ENCODE measurements at regions not wholly inside any gene's neighbourhood (a gene's known extent, or its start where the extent isn't known, plus 50 kb on each side); places are given as distances from the start of the nearest gene placed in this dataset.

DNA sequence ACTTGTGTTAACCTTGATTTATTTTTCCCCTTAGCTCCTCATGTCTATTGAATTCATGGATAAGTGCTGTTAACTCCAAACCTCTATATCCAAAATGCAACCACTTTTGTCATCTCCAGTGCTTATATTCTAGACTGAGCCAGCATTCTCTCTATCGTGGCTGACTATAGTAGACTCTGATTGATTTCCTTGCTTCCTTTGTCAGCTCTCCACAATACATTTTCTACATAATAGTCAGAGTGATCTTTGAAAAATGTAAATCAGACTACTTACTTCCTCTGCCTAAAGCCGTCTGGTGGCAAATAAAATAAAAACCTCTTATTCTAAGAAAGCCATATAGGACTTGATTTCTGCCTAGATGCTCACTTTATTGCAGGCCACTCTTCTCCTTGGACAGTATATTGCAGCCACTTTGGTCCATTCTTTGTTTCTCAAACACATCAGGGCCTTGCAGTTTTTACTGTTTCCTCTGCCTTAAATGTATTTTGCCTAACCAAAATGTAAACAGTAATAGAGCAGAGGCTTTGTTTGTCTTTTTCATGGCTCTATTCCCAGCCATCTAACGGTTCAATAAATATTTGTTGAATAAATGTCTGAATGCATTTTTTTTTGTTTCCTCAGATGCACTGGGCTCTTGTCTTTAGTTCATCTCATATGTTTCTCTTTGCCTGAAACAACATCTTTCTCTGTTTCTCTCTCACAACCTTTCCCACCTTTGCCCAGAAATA lies 243.6 kb upstream of the CSNK1A1L start:
- TF ChIP-seq EZH2 (IDR thresholded peaks at IDR 0.05; ENCODE audit: borderline replicate concordance) = no peak
- TF ChIP-seq EZH2phosphoT487 (IDR thresholded peaks at IDR 0.05; ENCODE audit: low read depth, severe bottlenecking, unreplicated experiment) = no peak
- TF ChIP-seq, protein P1, sequence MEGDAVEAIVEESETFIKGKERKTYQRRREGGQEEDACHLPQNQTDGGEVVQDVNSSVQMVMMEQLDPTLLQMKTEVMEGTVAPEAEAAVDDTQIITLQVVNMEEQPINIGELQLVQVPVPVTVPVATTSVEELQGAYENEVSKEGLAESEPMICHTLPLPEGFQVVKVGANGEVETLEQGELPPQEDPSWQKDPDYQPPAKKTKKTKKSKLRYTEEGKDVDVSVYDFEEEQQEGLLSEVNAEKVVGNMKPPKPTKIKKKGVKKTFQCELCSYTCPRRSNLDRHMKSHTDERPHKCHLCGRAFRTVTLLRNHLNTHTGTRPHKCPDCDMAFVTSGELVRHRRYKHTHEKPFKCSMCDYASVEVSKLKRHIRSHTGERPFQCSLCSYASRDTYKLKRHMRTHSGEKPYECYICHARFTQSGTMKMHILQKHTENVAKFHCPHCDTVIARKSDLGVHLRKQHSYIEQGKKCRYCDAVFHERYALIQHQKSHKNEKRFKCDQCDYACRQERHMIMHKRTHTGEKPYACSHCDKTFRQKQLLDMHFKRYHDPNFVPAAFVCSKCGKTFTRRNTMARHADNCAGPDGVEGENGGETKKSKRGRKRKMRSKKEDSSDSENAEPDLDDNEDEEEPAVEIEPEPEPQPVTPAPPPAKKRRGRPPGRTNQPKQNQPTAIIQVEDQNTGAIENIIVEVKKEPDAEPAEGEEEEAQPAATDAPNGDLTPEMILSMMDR (IDR thresholded peaks at IDR 0.05; ENCODE audit: poor library complexity) = no peak
- Histone ChIP-seq H3K9me2 (replicated peaks; ENCODE audit: insufficient read depth) (no peaks in the 10 kb centered on the region), H3K4me2 (no peak overlapping the region), H3K36me3 (replicated peaks; ENCODE audit: insufficient read depth, low read depth) (no peaks in the 10 kb centered on the region), H3K9me3 (ENCODE audit: low read depth) (no peaks in the 10 kb centered on the region), H3K27ac (peak overlapping the region; percentile 27), H3K79me2 (no peaks in the 10 kb centered on the region), H4K20me1 (ENCODE audit: insufficient read depth, poor library complexity, severe bottlenecking) (no peaks in the 10 kb centered on the region), H3K4me3 (no peak overlapping the region), H2AFZ (no peak overlapping the region), H3K27me3 (no peaks in the 10 kb centered on the region), H3K4me1 (ENCODE audit: insufficient read depth) (peaks cover 4% of the 10 kb centered on the region)
- DNase-seq (ENCODE audit: low spot score) = no peak
- 55% methylated on average over 3 of the region's 3 CpGs for WGBS (ENCODE audit: low lambda C conversion rate, missing lambda C conversion rate)

DNA sequence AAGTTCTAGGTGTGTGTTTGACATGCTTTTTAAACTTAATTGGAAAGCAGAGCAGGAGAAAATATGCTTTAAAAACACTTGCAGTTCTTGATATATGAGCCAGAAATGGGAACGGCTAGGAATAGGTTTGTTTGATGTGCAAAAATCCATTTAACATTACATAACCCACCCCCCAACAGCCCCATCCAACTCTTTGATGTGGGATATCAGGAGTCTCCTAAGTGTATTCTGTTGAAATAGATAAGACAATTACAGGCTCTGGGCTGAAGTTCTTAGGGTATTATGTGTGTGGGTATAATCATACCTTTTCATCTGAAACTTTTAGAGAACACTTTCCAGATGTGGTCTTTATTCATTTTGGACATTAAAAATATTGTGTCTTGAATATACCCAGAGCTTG lies 240.4 kb upstream of the CSNK1A1L start:
- H3K36me3 ChIP-seq (replicated peaks; ENCODE audit: insufficient read depth, low read depth) = no peaks in the 10 kb centered on the region
- H3K4me3 ChIP-seq = no peak overlapping the region
- H3K27ac ChIP-seq = no peak overlapping the region
- no peak overlapping the region for H3K4me2 ChIP-seq
- no peaks in the 10 kb centered on the region for H3K79me2 ChIP-seq
- H2AFZ ChIP-seq = no peak overlapping the region
- peaks cover 4% of the 10 kb centered on the region for H3K4me1 ChIP-seq (ENCODE audit: insufficient read depth)
- WGBS (ENCODE audit: low lambda C conversion rate, missing lambda C conversion rate) = 14% methylated on average over 1 of the region's 1 CpG
- H3K9me3 ChIP-seq (ENCODE audit: low read depth) = no peaks in the 10 kb centered on the region
- DNase-seq (ENCODE audit: low spot score) = no peak
- H3K9me2 ChIP-seq (replicated peaks; ENCODE audit: insufficient read depth) = no peaks in the 10 kb centered on the region
- no peaks in the 10 kb centered on the region for H4K20me1 ChIP-seq (ENCODE audit: insufficient read depth, poor library complexity, severe bottlenecking)
- TF ChIP-seq EZH2 (IDR thresholded peaks at IDR 0.05; ENCODE audit: borderline replicate concordance) (no peak), EZH2phosphoT487 (IDR thresholded peaks at IDR 0.05; ENCODE audit: low read depth, severe bottlenecking, unreplicated experiment) (no peak)
- TF ChIP-seq, protein P1 (IDR thresholded peaks at IDR 0.05; ENCODE audit: poor library complexity) = no peak
- no peaks in the 10 kb centered on the region for H3K27me3 ChIP-seq

DNA sequence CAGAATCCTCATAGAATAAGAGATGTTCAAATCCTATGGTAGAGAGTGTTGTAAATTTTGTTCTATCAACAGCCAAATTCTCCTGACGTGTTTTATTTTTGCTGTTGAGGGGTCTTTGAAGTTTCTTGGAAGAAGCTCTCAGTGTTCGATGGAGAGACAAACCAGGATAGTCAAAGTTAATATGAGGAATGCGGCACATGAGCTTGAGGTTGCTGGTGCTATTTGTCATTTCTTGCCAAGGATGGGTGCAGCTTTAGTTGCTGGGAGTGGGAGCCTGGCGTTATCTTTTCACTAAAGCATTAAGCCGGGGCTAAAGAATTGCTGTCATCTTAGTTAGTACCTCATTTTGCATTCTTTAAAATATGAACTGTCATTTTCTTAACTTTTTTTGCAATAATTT lies 239.9 kb upstream of the CSNK1A1L start:
- Histone ChIP-seq H3K4me3 (no peak overlapping the region), H3K4me1 (ENCODE audit: insufficient read depth) (peaks cover 4% of the 10 kb centered on the region), H3K27me3 (no peaks in the 10 kb centered on the region), H3K9me2 (replicated peaks; ENCODE audit: insufficient read depth) (no peaks in the 10 kb centered on the region), H3K27ac (no peak overlapping the region), H4K20me1 (ENCODE audit: insufficient read depth, poor library complexity, severe bottlenecking) (no peaks in the 10 kb centered on the region), H3K36me3 (replicated peaks; ENCODE audit: insufficient read depth, low read depth) (no peaks in the 10 kb centered on the region), H3K79me2 (no peaks in the 10 kb centered on the region), H2AFZ (no peak overlapping the region), H3K4me2 (no peak overlapping the region), H3K9me3 (ENCODE audit: low read depth) (no peaks in the 10 kb centered on the region)
- TF ChIP-seq, protein P1 (IDR thresholded peaks at IDR 0.05; ENCODE audit: poor library complexity) = no peak
- no peak for TF ChIP-seq EZH2phosphoT487 (IDR thresholded peaks at IDR 0.05; ENCODE audit: low read depth, severe bottlenecking, unreplicated experiment)
- TF ChIP-seq EZH2 (IDR thresholded peaks at IDR 0.05; ENCODE audit: borderline replicate concordance) = no peak
- 51% methylated on average over 5 of the region's 5 CpGs for WGBS (ENCODE audit: low lambda C conversion rate, missing lambda C conversion rate)
- no peak for DNase-seq (ENCODE audit: low spot score)

Measured in hepatocyte (in vitro differentiated cells).